Skeletal muscle tissue (tissue), 3 donors: ENCODE measurements at regions not wholly inside any gene's neighbourhood (a gene's known extent, or its start where the extent isn't known, plus 50 kb on each side); places are given as distances from the start of the nearest gene placed in this dataset.

Experiments used
- H3K27ac ChIP-seq: one replicate; pipeline ENCODE4 v1.7.0; 2013; ENCODE audit warnings: mild to moderate bottlenecking, low read depth, low read length, inconsistent platforms
- H3K27me3 ChIP-seq, 3 donors: one replicate each; pipeline ENCODE4 v1.7.0; 2013; ENCODE audit warnings: low read length in 3 of 3; ENCODE audit not compliant: control insufficient read depth in 3 of 3, insufficient read depth in 3 of 3
- H3K36me3 ChIP-seq, 3 donors: one replicate each; pipeline ENCODE4 v1.7.0; 2013; ENCODE audit warnings: low read length in 3 of 3; ENCODE audit not compliant: control insufficient read depth in 3 of 3, insufficient read depth in 3 of 3
- H3K4me1 ChIP-seq, 3 donors: one replicate each; pipeline ENCODE4 v1.7.0; 2013; ENCODE audit warnings: low read length in 3 of 3, mild to moderate bottlenecking in 3 of 3; ENCODE audit not compliant: control insufficient read depth in 3 of 3, insufficient read depth in 3 of 3
- H3K4me3 ChIP-seq, 3 donors: one replicate each; pipeline ENCODE4 v1.7.0; 2013; ENCODE audit warnings: low read length in 3 of 3
- H3K9ac ChIP-seq, 3 donors: one replicate each; pipeline ENCODE4 v1.7.0; 2013; ENCODE audit warnings: low read length in 3 of 3, mild to moderate bottlenecking in 3 of 3, moderate library complexity in 2 of 3, low read depth in 1 of 3
- H3K9me3 ChIP-seq, 3 donors: one replicate each; pipeline ENCODE4 v1.7.0; 2013; ENCODE audit warnings: low read length in 3 of 3; ENCODE audit not compliant: control insufficient read depth in 3 of 3
- donor health status: Osteomylitis.

DNA sequence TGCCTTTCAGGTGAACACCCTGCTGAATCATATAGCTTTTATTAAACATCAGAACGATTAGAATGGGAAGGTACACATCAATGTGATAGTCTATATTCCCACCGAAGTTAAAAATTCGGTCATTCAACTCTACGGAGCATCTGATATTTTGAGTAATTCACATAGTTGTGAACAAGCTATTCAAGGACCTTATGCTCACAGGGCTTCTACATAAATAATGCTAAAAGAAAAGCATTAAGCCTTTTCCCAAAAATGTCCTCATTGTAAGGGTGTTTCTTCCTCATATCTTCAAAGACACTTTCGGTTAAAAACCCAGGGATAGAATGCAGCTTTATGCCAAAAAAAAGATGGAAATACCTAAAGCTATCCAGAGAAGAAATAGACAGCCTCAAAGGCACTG, 79.7 kb upstream of the EDNRA start:
- Histone ChIP-seq H3K9ac (no peak overlapping the region), H3K4me1 (no peaks in the 10 kb centered on the region), H3K36me3 (no peaks in the 10 kb centered on the region), H3K4me3 (no peak overlapping the region), H3K27me3 (no peaks in the 10 kb centered on the region), H3K9me3 (no peaks in the 10 kb centered on the region), H3K27ac (no peak overlapping the region)

DNA sequence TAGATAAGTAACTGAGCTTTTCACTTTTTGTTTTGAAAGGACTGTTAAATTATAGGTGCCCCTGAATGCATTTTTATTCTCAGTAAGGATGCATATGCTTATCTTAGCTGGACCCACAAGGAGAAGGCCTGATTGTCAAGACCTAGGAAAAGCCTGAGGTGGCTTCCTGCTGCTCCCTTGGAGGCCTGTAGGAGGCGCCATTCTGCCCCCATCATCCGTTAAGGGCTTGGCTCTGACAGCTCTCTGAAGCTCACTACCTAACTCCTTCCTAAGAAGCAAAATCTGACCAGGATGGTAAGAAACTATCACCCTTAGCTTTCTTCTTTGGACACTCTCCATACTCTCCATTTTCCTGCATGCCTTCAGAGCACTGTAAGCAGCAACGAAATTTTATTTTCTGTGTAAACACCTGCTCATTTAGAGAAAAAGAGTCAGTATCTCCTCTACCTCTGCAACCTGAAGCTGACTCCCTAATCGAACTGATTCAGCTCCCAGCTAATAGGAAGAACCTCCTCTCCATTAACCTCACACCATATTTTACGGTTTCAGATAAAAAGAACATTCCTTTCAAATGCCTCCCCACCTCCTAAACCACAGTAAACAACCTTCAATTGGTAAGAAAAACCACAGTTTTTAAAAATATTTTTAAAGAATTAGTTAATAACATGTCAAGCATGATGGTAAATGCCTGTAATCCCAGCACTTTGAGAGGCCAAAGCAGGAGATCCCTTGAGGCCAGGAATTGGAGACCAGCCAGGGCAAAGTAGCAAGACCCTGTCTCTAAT, 73.4 kb upstream of the EDNRA start:
- Histone ChIP-seq H3K4me1 (no peaks in the 10 kb centered on the region), H3K27ac (no peak overlapping the region), H3K4me3 (no peak overlapping the region), H3K27me3 (no peaks in the 10 kb centered on the region), H3K9ac (no peak overlapping the region), H3K9me3 (no peaks in the 10 kb centered on the region), H3K36me3 (no peaks in the 10 kb centered on the region)

DNA sequence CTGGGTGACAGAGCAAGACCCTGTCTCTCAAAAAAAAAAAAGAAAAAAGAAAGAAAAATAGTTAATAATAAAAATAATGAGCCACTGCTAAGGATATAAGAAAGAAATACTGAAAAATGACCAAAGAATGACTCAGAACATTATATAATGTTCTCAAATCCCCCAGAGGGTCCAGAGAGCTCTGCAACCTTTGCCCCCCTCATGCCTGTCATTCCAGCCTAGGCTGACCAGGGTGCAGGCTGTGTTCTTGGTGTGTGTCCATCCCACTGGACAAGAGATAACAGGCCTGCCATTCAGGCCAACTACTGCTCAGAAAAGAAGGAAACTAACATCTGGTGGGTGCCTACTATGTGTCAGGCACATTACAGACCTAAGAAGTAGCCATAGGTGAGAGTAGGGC, 72.7 kb upstream of the EDNRA start:
- Histone ChIP-seq H3K4me1 (no peaks in the 10 kb centered on the region), H3K27me3 (no peaks in the 10 kb centered on the region), H3K9ac (no peak overlapping the region), H3K36me3 (no peaks in the 10 kb centered on the region), H3K27ac (no peak overlapping the region), H3K4me3 (no peak overlapping the region), H3K9me3 (no peaks in the 10 kb centered on the region)

DNA sequence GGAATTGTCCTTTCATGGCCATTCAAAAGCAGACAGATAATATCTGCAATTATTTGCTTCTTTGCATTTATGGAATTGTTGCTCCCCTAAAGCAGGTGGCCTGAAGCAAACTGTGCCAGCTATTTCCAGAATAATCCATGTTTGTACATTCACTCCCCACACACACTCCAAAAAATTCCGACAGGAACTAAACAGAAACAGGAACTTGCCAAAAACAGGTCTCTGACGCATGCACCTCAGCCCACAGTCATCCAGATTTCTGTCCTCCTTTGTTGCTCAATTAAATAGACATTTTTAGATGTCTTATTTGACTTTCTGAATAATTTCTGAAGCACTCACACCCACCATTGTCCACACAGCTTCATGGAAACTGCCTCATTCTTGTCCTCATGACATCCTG, 71.5 kb upstream of the EDNRA start:
- H3K4me1 ChIP-seq = no peaks in the 10 kb centered on the region
- no peaks in the 10 kb centered on the region for H3K27me3 ChIP-seq
- H3K9me3 ChIP-seq = no peaks in the 10 kb centered on the region
- H3K4me3 ChIP-seq = no peak overlapping the region
- no peak overlapping the region for H3K27ac ChIP-seq
- no peaks in the 10 kb centered on the region for H3K36me3 ChIP-seq
- no peak overlapping the region for H3K9ac ChIP-seq

DNA sequence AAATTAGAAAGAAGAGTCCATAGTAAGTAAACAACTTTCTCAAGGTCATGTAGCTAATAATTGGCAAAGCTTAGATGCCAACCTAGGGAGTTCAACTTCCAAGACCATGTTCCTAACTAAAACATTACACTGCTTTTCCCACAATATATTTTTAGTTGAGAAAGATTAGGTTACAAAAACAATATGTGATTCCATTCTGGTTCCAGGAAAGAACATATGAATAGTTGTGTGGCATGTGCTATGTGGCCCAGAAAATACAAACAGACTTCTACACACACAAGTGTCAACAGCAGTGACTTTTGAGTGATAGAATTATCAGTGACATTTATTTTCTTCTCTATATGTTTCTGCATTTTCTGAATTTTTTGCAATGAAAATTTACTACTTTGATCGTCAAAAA, 62.7 kb upstream of the EDNRA start:
- H3K27ac ChIP-seq = no peak overlapping the region
- no peak overlapping the region for H3K4me3 ChIP-seq
- H3K9me3 ChIP-seq = no peaks in the 10 kb centered on the region
- H3K27me3 ChIP-seq = no peaks in the 10 kb centered on the region
- no peaks in the 10 kb centered on the region for H3K4me1 ChIP-seq
- no peak overlapping the region for H3K9ac ChIP-seq
- H3K36me3 ChIP-seq = no peaks in the 10 kb centered on the region

DNA sequence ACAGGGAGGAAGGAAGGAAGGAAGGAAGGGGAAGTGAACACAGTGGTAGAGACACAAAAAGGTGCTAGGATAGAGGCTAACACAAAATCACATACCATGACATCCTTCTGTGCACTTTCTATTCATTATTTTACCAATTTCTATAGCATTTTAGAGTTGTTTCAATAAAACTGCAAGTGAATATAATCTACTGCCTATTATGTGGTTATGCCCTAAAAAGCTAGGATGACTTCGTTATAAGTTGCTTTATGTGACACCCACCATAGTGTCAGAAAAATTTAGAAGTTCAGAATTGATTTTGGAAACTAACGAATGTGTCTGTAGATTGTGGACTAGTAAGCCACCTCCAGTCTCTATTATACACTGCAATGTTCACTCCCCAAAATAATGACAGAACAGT, 59.4 kb upstream of the EDNRA start:
- Histone ChIP-seq H3K36me3 (no peaks in the 10 kb centered on the region), H3K27ac (no peak overlapping the region), H3K27me3 (no peaks in the 10 kb centered on the region)

DNA sequence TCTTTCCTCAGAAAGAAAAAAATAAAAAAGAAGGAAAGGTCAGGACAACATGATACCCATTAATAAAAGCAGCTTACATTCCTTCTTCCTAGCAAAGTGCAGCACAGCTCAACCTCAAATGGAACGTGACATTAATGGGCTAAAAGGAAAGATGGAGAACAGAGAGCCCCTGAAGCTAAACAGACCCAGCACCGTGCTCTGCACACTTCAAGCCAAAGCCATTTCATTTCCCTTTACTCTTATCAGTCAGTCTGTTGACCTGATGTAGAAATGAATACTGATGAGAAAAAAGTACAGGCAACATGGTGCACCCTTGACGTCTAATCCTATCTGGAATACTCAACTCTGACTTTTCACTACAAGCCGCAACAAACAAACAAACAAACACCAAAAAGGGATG, 57.7 kb upstream of the EDNRA start:
- H3K4me1 ChIP-seq = no peaks in the 10 kb centered on the region
- no peak overlapping the region for H3K4me3 ChIP-seq
- H3K36me3 ChIP-seq = no peaks in the 10 kb centered on the region
- no peaks in the 10 kb centered on the region for H3K9me3 ChIP-seq
- H3K9ac ChIP-seq = no peak overlapping the region
- H3K27me3 ChIP-seq = no peaks in the 10 kb centered on the region
- H3K27ac ChIP-seq = no peak overlapping the region

More for the DNA sequence above, 59.4 kb upstream of the EDNRA start:
- no peak overlapping the region for H3K9ac ChIP-seq
- no peak overlapping the region for H3K4me3 ChIP-seq
- no peaks in the 10 kb centered on the region for H3K4me1 ChIP-seq
- H3K9me3 ChIP-seq = no peaks in the 10 kb centered on the region

DNA sequence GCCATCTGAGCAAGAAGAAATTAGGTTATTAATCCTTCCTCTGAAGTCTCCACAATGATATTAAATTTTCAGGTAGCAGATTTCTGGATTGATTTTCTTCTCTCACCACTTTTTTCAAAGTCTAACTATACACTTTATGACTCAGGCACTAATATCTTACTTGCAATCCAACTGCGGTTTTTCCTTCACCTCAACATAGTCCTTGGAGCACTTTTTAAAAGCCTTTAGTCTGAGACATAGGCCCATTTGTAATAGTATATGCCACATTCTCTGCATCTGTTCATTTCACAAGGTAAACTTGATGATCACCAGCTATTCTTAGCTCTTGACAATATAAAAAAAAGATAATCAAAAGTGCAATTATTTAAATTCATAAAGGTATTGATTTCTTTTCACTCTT, 55.9 kb upstream of the EDNRA start:
- Histone ChIP-seq H3K36me3 (no peaks in the 10 kb centered on the region), H3K4me1 (no peaks in the 10 kb centered on the region), H3K27me3 (no peaks in the 10 kb centered on the region), H3K9me3 (no peaks in the 10 kb centered on the region), H3K27ac (no peak overlapping the region), H3K4me3 (no peak overlapping the region), H3K9ac (no peak overlapping the region)

DNA sequence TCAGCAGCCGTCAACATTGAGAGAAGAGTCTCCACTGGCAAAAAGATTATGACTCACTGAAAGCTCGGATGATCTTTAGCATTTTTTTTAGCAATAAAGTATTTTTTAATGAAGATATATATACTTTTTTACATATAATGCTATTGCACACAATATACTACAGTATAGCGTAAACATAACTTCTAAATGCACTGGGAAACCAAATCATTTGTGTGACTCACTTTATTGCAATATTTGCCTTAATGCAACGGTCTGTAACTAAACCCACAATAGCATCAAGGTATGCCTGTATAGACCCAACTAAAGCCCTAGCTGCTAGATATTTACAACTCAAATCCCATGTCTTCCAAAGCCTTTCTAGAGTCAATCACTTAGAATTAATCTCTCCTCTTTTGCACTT, 52.3 kb upstream of the EDNRA start:
- H3K4me3 ChIP-seq = no peak overlapping the region
- no peaks in the 10 kb centered on the region for H3K27me3 ChIP-seq
- no peaks in the 10 kb centered on the region for H3K36me3 ChIP-seq
- no peak overlapping the region for H3K27ac ChIP-seq
- no peaks in the 10 kb centered on the region for H3K4me1 ChIP-seq
- H3K9ac ChIP-seq = no peak overlapping the region
- H3K9me3 ChIP-seq = peaks cover 0 to 8% (median 0%) of the 10 kb centered on the region in 3 donors

DNA sequence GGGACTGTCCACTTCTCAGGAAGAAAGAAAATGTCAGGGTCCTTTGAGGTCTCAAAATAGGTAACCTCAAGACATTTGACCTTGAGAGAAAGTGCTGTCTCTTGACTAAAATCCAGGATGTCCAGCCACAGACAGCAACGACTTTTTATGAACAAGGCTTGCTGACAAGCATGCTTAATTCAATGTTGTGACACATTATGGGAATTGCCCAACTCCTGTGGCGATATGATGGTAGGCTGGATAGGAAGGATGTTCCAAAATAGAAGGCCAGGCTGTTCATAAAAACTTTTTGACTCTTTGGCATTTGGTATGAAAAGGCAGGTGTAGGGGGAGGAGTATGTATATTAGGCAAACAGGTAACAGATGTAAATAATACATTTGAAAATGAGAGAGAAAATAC, 50.8 kb upstream of the EDNRA start:
- Histone ChIP-seq H3K36me3 (no peaks in the 10 kb centered on the region), H3K9me3 (peaks cover 0 to 8% (median 0%) of the 10 kb centered on the region in 3 donors), H3K27ac (no peak overlapping the region), H3K9ac (no peak overlapping the region), H3K4me3 (no peak overlapping the region), H3K4me1 (no peaks in the 10 kb centered on the region), H3K27me3 (no peaks in the 10 kb centered on the region)
